Ectodermal cell (in vitro differentiated cells): ENCODE measurements at regions not wholly inside any gene's neighbourhood (a gene's known extent, or its start where the extent isn't known, plus 50 kb on each side); places are given as distances from the start of the nearest gene placed in this dataset.

Source experiments
- H3K27ac ChIP-seq: 2 replicates; pipeline ENCODE4 v1.7.0; 2013; ENCODE audit warnings: mild to moderate bottlenecking, low read depth, low read length; ENCODE audit not compliant: insufficient read depth, poor library complexity, severe bottlenecking
- H3K27me3 ChIP-seq: 2 replicates; pipeline ENCODE4 v1.7.0; 2013; ENCODE audit warnings: mild to moderate bottlenecking, low read length; ENCODE audit not compliant: insufficient read depth, control insufficient read depth, poor library complexity, severe bottlenecking
- H3K36me3 ChIP-seq: one replicate; pipeline ENCODE4 v1.7.0; 2013; ENCODE audit warnings: low read length; ENCODE audit not compliant: control insufficient read depth, insufficient read depth
- H3K4me1 ChIP-seq: one replicate; pipeline ENCODE4 v1.7.0; 2013; ENCODE audit warnings: low read length; ENCODE audit not compliant: control insufficient read depth, insufficient read depth
- H3K4me3 ChIP-seq: 2 replicates; pipeline ENCODE4 v1.7.0; 2013; ENCODE audit warnings: low read depth, low read length, control low read depth; ENCODE audit not compliant: insufficient read depth
- H3K9me3 ChIP-seq: 2 replicates; pipeline ENCODE4 v1.7.0; 2013; ENCODE audit warnings: mild to moderate bottlenecking, low read length, moderate library complexity; ENCODE audit not compliant: control insufficient read depth
- WGBS, 2 experiments: methylation state at CpG; one replicate each; pipeline ENCODE4 v1.1.7; 2013; ENCODE audit warnings: missing lambda C conversion rate in 2 of 2; 5-methylcytosine and 5-hydroxymethylcytosine counted together

DNA sequence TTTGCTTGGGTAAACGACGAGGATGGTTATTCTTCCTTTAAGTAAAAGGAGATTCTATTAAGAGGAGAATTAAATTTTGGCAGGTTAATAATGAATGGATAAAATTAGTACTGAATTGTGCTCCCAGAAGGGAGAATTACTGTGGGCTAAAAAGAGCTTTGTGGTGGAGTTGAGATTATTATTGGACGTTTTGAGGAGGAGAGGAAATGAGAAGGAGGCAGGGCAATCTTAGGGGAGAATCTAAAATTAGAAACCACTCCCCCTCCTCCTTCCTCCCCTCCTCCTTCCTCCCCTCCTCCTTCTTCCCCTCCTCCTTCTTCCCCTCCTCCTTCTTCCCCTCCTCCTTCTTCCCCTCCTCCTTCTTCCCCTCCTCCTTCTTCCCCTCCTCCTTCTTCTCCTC is 331.8 kb downstream of the PRL start:
- Histone ChIP-seq H3K4me1 (no peaks in the 10 kb centered on the region), H3K36me3 (no peaks in the 10 kb centered on the region), H3K27ac (no peak overlapping the region), H3K9me3 (no peaks in the 10 kb centered on the region), H3K4me3 (no peak overlapping the region), H3K27me3 (no peaks in the 10 kb centered on the region)
- WGBS, 2 experiments, result 90 to 93% methylated on average over 2 to 3 of the region's 3 CpGs

DNA sequence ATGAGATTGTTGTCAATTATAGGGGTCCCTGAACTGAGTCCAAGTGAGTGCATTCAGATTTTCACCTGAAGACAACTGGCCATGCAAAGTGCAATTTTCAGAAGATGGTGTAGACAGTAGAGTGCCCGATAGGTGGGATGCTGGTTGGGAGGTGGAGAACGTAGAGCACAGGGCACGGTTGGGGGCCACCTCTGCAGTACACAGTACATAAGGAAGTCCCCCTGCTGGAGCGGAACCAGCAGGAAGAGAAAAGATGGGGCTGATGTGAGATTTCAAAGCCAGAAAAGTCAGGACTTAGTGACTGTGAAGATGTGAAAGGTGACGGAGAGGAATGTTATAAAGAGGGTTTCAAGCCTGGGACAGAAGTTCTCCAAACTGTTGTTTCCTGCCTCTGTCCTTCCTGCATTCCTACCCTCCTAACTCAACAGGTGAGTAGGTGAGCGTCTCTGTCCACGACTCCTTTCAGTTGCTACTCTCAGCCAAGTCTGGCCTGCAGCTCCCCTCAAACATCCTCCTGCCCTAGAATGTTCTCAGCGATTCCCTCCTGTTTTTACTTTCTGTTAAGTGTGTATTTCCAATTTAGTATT is 330.8 kb downstream of the PRL start:
- no peaks in the 10 kb centered on the region for H3K36me3 ChIP-seq
- no peaks in the 10 kb centered on the region for H3K9me3 ChIP-seq
- no peak overlapping the region for H3K27ac ChIP-seq
- no peaks in the 10 kb centered on the region for H3K27me3 ChIP-seq
- 74 to 82% methylated on average over 7 to 8 of the region's 8 CpGs for WGBS, 2 experiments
- peaks cover 3% of the 10 kb centered on the region for H3K4me1 ChIP-seq
- no peak overlapping the region for H3K4me3 ChIP-seq

DNA sequence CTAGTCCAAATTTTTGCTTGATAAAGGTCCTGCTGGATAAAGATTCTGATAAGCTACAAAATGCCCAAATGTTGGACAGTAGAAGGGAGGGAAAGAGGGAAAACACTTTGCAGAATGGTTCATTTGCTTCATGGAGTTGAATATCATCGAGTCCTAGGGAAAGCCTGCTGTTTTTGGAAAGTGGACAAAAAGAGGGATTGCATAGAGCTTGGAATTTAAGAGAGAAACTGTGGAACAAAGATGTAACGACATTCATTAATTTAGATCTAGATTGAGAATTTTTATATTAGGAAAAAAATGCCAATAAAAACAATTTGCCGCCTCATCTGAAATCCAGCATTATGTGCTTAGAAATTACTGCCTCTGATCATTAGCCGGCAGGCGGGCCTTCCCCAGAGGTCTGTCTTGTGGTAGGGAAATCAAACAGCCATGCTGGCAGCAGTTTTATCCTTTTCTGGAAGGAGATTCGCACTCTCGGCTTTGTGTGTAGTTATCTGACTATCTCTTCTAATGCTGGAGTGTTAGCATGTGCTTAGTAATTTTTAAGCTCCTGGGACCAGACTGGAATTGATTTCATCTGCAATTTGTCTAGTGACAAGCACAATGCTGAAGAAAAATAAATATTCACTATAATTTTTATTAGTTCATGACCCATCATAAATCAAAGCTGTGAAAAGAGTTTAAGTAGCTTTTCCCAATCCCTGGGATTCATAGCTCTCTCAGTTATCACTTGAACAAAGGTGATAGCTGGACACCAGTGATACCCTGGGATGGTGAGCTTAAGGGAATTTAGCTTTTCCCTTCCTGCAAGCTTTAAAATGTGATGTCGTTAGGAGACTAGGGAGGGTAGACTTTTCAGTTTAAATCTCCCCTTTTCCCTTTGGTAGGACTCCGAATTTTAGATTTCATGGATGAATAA is 329.5 kb downstream of the PRL start:
- no peaks in the 10 kb centered on the region for H3K9me3 ChIP-seq
- peaks cover 8% of the 10 kb centered on the region for H3K4me1 ChIP-seq
- H3K36me3 ChIP-seq, result no peaks in the 10 kb centered on the region
- 92 to 94% methylated on average over 7 to 8 of the region's 9 CpGs for WGBS, 2 experiments
- H3K4me3 ChIP-seq, result no peak overlapping the region
- no peaks in the 10 kb centered on the region for H3K27me3 ChIP-seq
- H3K27ac ChIP-seq, result no peak overlapping the region

DNA sequence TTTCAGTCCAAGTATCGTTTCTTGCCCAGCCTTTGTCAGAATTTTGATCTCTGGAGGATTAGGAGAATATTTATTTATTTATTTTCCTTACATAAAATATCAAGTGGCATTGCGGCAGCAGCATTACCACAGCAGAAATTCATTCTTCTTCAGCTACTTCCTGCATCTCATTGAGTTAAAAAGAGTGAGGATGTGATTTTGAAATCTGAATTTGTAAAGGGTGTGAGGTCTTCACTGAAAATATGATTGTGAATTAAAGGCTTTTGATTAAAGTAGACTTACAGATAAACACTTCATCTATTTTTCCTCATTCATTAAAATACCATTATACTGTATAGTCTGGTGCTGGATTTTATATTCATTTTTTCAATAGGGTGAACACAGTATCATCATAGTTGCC is 328.4 kb downstream of the PRL start:
- no peaks in the 10 kb centered on the region for H3K9me3 ChIP-seq
- WGBS, 2 experiments, result no CpG with 5 or more reads among the region's 2 CpGs
- no peak overlapping the region for H3K4me3 ChIP-seq
- H3K27me3 ChIP-seq, result no peaks in the 10 kb centered on the region
- H3K4me1 ChIP-seq, result peaks cover 8% of the 10 kb centered on the region
- H3K27ac ChIP-seq, result no peak overlapping the region
- H3K36me3 ChIP-seq, result no peaks in the 10 kb centered on the region

DNA sequence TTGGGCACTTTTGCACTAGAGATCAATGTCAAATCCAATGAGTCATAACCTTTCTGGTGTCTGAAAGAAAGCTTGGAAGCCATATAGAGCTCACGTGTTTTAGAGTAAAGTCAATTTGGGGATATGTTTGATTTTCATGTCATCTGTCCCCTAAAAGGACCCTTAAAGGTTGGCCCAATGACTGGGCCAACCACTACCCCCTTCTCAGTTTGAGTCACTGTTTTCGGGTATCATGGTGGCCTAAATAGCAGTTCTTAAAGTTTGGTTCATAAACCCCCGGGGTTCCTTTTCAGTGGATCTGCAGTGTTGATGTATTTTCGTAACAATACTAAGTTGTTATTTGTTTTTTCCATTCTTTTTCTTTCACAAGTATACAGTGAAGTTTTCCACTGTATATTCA is 327.6 kb downstream of the PRL start:
- no peaks in the 10 kb centered on the region for H3K36me3 ChIP-seq
- H3K4me3 ChIP-seq, result no peak overlapping the region
- no peaks in the 10 kb centered on the region for H3K27me3 ChIP-seq
- WGBS, 2 experiments, result 82 to 94% methylated on average over 2 to 4 of the region's 4 CpGs
- peaks cover 8% of the 10 kb centered on the region for H3K4me1 ChIP-seq
- H3K9me3 ChIP-seq, result no peaks in the 10 kb centered on the region
- H3K27ac ChIP-seq, result no peak overlapping the region

DNA sequence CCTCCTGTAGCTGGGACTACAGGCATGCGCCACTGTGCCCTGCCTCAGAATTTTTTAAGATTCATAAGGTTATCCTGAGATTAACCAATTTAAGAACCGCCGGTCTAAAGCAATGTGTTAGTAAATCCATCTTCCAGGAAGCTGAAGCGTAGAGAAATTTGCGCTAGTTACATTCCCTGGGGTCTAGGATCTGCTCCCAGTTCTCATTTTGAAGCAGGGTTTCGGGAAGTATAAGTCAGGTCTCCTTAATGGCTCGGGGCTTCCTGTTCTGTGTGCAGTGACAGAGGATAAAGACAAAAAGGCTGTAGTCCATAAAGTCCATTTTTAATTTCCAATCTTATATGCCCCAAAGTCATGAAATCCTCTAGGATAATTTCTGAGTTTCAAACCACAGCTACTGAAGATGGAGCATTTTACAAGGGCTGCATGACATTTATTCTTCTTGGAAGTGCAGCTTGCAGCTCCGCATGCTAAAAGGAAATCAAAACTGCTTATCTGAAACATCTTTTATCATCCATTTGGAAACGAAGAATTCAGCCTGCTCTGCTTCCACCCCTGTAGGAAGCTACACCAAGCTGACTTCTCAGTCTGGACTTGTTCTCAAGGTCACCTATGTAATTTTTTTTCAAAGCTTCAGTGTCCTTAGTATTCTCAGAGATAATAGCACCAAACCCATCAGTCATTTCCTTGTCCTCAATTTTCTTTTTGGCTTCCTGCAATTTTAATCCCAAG is 326.1 kb downstream of the PRL start:
- H3K36me3 ChIP-seq, result no peaks in the 10 kb centered on the region
- H3K27me3 ChIP-seq, result no peaks in the 10 kb centered on the region
- 82 to 84% methylated on average over 9 of the region's 9 CpGs for WGBS, 2 experiments
- H3K4me3 ChIP-seq, result no peak overlapping the region
- H3K9me3 ChIP-seq, result no peaks in the 10 kb centered on the region
- peaks cover 8% of the 10 kb centered on the region for H3K4me1 ChIP-seq
- H3K27ac ChIP-seq, result no peak overlapping the region

DNA sequence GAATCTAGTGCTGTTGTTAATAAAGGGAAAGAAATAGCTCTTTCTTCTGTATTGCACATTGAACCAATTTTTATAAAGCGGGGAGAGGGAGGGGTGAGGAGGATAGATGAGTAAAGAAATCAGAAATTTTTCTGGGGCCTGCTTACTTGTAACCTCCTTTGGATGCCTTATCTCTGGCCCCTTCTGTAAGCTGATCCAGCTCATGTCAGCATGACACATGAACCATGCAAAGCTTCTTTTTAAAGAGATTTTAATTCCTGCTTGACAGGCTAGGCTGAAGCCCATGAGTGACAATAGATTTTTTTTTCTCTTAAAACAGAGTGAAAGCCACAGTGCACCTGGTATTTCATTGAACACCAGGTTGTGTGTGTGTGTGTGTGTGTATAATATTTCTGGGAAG is 325.3 kb downstream of the PRL start:
- Histone ChIP-seq H3K27ac (no peak overlapping the region), H3K4me1 (peaks cover 8% of the 10 kb centered on the region), H3K9me3 (no peaks in the 10 kb centered on the region), H3K27me3 (no peaks in the 10 kb centered on the region), H3K4me3 (no peak overlapping the region), H3K36me3 (no peaks in the 10 kb centered on the region)
- WGBS, 2 experiments, result no CpG with 5 or more reads among the region's 1 CpG

DNA sequence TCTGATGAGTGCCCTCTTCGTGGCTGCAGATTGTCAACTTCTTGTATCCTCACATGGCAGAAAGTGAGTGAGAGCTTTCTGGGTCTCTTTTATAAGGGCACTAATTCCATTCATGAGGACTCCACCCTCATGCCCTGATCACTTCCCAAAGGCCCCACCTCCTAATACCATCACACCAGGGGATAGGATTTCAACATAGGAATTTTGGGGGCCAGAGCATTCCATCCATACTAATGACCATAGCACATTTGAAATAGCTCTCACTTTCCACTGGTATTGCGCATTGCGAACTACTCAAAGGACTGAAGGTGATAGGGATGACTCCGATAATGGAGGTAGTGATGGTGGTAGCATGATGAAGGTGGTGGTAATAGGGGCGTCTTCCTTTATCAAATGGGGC is 324.3 kb downstream of the PRL start:
- Histone ChIP-seq H3K4me1 (peaks cover 8% of the 10 kb centered on the region), H3K27ac (no peak overlapping the region), H3K9me3 (no peaks in the 10 kb centered on the region), H3K36me3 (no peaks in the 10 kb centered on the region), H3K27me3 (no peaks in the 10 kb centered on the region), H3K4me3 (no peak overlapping the region)
- 91 to 97% methylated on average over 4 of the region's 5 CpGs for WGBS, 2 experiments

DNA sequence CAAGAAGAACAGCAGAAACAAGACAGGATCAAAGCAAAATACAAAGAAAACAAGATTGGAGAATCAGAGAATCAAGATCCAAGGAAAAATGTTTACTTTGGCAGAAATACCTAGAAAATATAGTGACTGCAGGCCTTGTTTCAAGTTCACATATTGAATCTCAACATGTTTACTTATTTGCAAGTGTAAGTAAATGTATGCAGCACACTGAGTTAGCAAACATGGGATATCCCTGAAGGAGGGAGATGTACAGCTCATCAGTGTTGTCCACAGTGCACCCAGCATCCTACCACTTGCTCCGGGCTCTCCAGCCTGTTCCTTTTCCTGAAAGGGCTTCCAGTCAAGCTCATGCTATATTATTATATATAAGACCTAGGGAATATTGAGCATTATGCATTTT is 319.5 kb downstream of the PRL start:
- H3K4me3 ChIP-seq, result no peak overlapping the region
- no peak overlapping the region for H3K27ac ChIP-seq
- H3K27me3 ChIP-seq, result no peaks in the 10 kb centered on the region
- no peaks in the 10 kb centered on the region for H3K4me1 ChIP-seq
- peaks cover 4% of the 10 kb centered on the region for H3K36me3 ChIP-seq
- WGBS, 2 experiments, result 80% methylated on average over 1 of the region's 1 CpG; no CpG with 5 or more reads in 1 of the 2 experiments
- H3K9me3 ChIP-seq, result no peaks in the 10 kb centered on the region

DNA sequence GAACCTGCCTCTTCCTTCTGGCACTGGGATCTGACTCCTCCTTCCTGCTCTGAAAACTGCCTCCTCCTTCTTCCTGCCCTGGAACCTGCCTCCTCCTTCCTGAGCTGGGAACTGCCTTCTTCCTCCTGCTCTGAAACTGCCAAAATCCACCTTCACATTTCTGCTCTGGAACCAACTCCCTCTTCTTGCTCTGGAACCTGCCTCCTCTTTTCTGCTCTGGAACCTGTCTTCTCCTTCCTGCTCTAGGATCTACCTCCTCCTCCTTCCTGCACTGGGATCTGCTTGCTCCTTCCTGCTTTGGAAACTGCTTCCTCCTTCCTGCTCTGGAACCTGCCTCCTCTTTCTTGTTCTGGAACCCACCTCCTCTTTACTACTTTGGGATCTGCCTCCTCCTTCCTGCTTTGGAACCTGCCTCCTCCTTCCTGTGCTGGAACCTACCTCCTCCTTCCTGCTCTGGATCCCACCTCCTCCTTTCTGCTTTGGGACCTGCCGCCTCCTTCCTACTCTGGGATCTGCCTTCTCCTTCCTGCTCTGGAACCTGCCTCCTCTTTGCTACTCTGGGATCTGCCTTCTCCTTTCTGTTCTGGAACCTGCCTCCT is 315.5 kb downstream of the PRL start:
- H3K27me3 ChIP-seq, result no peaks in the 10 kb centered on the region
- no peak overlapping the region for H3K4me3 ChIP-seq
- WGBS, 2 experiments, result 46 to 54% methylated on average over 1 of the region's 1 CpG
- no peaks in the 10 kb centered on the region for H3K4me1 ChIP-seq
- H3K27ac ChIP-seq, result no peak overlapping the region
- peaks cover 4% of the 10 kb centered on the region for H3K36me3 ChIP-seq
- H3K9me3 ChIP-seq, result no peaks in the 10 kb centered on the region
